GM12872 (cell line): ENCODE measurements at regions not wholly inside any gene's neighbourhood (a gene's known extent, or its start where the extent isn't known, plus 50 kb on each side); places are given as distances from the start of the nearest gene placed in this dataset.

Source experiments
- TF ChIP-seq, protein P1 (sequence below): IDR thresholded peaks from 3 replicates; pipeline ENCODE4 v1.5.1; 2011; ENCODE audit warnings: low read depth, mild to moderate bottlenecking, low read length, moderate library complexity; ENCODE audit not compliant: insufficient read depth

DNA sequence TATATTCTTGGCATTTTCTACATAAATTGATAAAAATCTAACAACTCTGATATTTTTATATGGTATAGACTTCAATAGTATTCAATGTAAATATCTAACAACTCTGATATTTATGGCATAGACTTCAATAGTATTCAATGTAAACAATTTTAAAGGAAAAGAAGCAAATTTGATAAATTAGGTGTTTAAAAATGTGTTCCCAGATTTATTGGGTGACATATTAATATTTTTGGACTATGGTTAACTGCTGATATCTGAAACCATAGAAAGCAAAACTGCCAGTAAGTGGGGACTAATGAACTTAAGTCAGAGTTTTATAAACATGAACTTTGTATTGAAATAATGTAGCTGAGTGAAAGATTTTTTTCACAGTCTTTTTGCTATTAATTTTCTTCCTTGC, 1576.0 kb upstream of the DDX18 start:
- TF ChIP-seq, protein P1, sequence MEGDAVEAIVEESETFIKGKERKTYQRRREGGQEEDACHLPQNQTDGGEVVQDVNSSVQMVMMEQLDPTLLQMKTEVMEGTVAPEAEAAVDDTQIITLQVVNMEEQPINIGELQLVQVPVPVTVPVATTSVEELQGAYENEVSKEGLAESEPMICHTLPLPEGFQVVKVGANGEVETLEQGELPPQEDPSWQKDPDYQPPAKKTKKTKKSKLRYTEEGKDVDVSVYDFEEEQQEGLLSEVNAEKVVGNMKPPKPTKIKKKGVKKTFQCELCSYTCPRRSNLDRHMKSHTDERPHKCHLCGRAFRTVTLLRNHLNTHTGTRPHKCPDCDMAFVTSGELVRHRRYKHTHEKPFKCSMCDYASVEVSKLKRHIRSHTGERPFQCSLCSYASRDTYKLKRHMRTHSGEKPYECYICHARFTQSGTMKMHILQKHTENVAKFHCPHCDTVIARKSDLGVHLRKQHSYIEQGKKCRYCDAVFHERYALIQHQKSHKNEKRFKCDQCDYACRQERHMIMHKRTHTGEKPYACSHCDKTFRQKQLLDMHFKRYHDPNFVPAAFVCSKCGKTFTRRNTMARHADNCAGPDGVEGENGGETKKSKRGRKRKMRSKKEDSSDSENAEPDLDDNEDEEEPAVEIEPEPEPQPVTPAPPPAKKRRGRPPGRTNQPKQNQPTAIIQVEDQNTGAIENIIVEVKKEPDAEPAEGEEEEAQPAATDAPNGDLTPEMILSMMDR, result no peak

DNA sequence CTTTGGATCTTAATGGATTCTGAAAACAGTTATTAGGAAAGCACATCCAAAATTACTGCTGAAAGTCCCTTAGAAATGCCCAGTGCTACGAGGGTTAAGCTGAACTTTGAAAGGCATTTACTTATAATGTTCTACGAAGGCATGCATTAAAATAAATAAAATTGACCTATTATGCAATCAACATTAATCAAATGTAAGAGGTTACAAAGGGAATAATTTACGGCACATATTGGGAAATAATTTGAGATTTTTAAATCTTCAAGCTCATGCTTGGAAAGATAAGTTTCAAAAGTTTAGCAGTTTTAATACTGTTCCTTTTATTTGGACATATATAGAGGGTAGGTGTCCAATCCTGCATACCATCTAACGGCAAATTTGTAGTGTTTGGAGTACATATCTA, 1564.1 kb upstream of the DDX18 start:
- TF ChIP-seq, protein P1, result no peak

- TF ChIP-seq, protein P1, result no peak
These were observed 1549.6 kb upstream of the DDX18 start for GRCh38 chr2:116264872-116265271.

DNA sequence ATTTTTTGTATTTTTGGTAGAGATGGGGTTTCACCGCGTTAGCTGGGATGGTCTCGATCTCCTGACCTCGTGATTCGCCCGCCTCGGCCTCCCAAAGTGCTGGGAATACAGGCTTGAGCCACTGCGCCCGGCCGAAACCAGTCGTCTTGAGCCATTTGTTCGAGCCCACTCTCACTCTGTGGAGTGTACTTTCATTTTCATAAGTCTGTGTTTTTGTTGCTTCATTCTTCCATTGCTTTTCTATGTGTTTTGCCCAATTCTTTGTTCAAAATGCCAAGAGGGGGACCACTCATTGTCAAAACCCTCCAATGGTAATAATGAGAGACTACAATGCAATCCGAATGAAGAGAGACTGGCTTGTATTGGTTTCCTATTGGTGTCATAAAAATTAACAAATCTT, 1545.5 kb upstream of the DDX18 start:
- TF ChIP-seq, protein P1, result no peak

- TF ChIP-seq, protein P1, result no peak
These were observed 1510.2 kb upstream of the DDX18 start for GRCh38 chr2:116304328-116304727.

DNA sequence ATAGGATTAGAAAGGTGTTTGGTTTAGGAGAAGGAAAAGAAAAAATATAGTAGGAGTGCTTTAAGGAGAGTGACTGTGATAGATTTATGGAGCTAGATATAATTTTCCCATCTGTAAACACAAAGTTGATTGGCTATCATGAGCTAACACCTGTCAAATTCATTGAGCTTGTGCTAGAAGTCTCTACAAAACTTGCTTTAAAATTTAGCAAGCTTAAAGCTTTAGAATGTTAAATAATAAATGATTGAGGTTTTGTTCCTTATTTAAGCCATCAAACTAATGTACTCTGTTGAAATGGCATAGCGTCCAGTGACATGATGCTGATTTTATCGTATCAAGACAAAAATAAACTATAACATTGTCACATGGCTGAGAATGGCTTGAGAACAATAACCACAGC, 1497.4 kb upstream of the DDX18 start:
- TF ChIP-seq, protein P1, result no peak

GRCh38 chr2:116319001-116319400, 1495.5 kb upstream of the DDX18 start:
- TF ChIP-seq, protein P1, result no peak

- TF ChIP-seq, protein P1, result no peak
These were observed 1494.6 kb upstream of the DDX18 start for GRCh38 chr2:116319935-116320334.
